OCI-M2 (cell line): ENCODE measurements at regions not wholly inside any gene's neighbourhood (a gene's known extent, or its start where the extent isn't known, plus 50 kb on each side); places are given as distances from the start of the nearest gene placed in this dataset.

Experiments used
- DNase-seq: peaks from one replicate; lab custom pipeline; 2025; ENCODE audit not compliant: unreplicated experiment; lab: John Stamatoyannopoulos, UW

GRCh38 chr1:54497338-54497737 is 50.7 kb upstream of the ACOT11 start:
- no peak for DNase-seq

GRCh38 chr1:54495954-54496353 is 52.1 kb upstream of the ACOT11 start:
- DNase-seq = no peak

GRCh38 chr1:54493608-54494007 is 54.4 kb upstream of the ACOT11 start:
- no peak for DNase-seq

- DNase-seq = no peak
Observed at GRCh38 chr1:54490361-54491248, 57.4 kb upstream of the ACOT11 start.

- no peak for DNase-seq
Observed at GRCh38 chr1:54489627-54490250, 58.3 kb upstream of the ACOT11 start.

GRCh38 chr1:54488779-54489626 is 59.0 kb upstream of the ACOT11 start:
- DNase-seq = no peak

GRCh38 chr1:54488065-54488750 is 59.8 kb upstream of the ACOT11 start:
- DNase-seq = peak; percentile 62

GRCh38 chr1:54487571-54488050 is 60.4 kb upstream of the ACOT11 start:
- no peak for DNase-seq

- no peak for DNase-seq
Observed at GRCh38 chr1:54486907-54487306, 61.1 kb upstream of the ACOT11 start.

- DNase-seq = no peak
Observed at GRCh38 chr1:54485416-54485815, 62.6 kb upstream of the ACOT11 start.

GRCh38 chr1:54483875-54484437 is 64.1 kb upstream of the ACOT11 start:
- DNase-seq = no peak

- no peak for DNase-seq
Observed at GRCh38 chr1:54481201-54481884, 66.7 kb upstream of the ACOT11 start.

GRCh38 chr1:54480525-54480848 is 67.5 kb upstream of the ACOT11 start:
- no peak for DNase-seq

GRCh38 chr1:54479841-54480524 is 68.0 kb upstream of the ACOT11 start:
- no peak for DNase-seq

GRCh38 chr1:54479251-54479650 is 68.8 kb upstream of the ACOT11 start:
- no peak for DNase-seq

- DNase-seq = no peak
Observed at GRCh38 chr1:54477153-54477561, 70.9 kb upstream of the ACOT11 start.

- no peak for DNase-seq
Observed at GRCh38 chr1:54476530-54477109, 70.4 kb upstream of the SSBP3 start.

- no peak for DNase-seq
Observed at GRCh38 chr1:54475946-54476516, 69.8 kb upstream of the SSBP3 start.

GRCh38 chr1:54475357-54475881 is 69.2 kb upstream of the SSBP3 start:
- DNase-seq = no peak
